PC-9 (cell line): ENCODE measurements at regions not wholly inside any gene's neighbourhood (a gene's known extent, or its start where the extent isn't known, plus 50 kb on each side); places are given as distances from the start of the nearest gene placed in this dataset.

Source experiments
- CTCF ChIP-seq: fragments of 200-600 bp; sonication (generic); conservative IDR thresholded peaks from 2 replicates; pipeline ENCODE4 v1.6.1; 2017; ENCODE audit warnings: mixed run types, antibody characterized with exemption, mild to moderate bottlenecking, moderate library complexity
- EZH2 ChIP-seq: fragments of 200-600 bp; sonication (generic); IDR thresholded peaks from 2 replicates; pipeline ENCODE4 v1.8.0; 2017; ENCODE audit warnings: antibody characterized with exemption, low read depth

- no peak for TF ChIP-seq EZH2
- TF ChIP-seq CTCF: no peak
Observed at GRCh38 chr7:69211739-69212138, 386.5 kb upstream of the AUTS2 start.
